NCI-H82 (cell line): ENCODE measurements at regions not wholly inside any gene's neighbourhood (a gene's known extent, or its start where the extent isn't known, plus 50 kb on each side); places are given as distances from the start of the nearest gene placed in this dataset.
A peak's percentile ranks its signal among the peaks of the same experiment; 100 is the strongest.
"Not testable (repeated sequence)": the region's sequence is repeated elsewhere in the genome, so short reads cannot be mapped to it uniquely, and the experiment has no call there.

ENCODE experiments used
- DNase-seq: peaks from one replicate; lab custom pipeline; 2025; lab: John Stamatoyannopoulos, UW

- no peak for DNase-seq
These were observed 51.8 kb downstream of the TEX44 start for GRCh38 chr2:231644426-231644825.

DNA sequence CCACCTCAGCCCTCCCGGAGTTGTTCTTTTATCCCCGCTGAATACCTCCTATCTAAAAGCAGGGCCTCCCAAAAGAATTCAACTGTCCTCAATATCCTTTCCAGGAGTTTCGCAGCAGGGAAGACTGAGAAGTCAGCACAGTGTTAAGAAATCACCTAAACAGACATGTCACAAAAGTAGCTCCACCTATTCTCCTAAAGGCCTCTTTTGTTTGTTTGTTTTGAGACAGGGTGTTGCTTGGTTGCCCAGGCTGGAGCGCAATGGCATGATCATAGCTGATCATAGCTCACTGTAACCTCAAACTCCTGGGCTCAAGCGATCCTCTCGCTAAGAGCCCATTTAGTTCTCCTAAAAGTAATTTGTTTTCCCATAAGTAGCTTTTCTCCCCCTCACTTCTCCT lies 53.8 kb downstream of the TEX44 start:
- DNase-seq = no peak

DNA sequence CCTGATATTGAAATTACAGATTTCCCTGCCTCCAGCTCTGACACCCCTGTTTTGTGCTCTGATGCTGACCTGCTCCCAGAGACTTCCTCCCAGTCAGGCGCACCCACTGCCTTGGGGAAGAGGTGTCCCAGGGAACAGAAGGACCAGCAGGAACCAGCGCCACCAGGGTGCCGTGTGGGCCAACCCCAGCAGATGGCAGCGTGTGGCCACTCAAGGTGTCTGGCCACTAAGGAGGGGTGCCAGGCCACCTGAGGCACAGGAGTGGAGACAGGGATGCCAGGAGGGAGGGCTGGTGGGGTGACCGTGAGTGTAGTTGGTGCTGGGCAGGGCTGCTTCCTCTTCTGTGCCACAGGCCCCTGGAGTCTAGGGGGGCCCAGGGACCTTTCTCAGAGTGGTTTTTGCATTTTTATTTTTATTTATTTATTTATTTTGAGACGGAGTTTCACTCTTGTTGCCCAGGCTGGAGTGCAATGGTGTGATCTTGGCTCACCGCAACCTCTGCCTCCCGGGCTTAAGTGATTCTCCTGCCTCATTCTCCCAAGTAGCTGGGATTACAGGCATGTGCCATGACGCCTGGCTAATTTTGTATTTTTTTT lies 56.0 kb downstream of the TEX44 start:
- DNase-seq = peak; percentile 71

DNA sequence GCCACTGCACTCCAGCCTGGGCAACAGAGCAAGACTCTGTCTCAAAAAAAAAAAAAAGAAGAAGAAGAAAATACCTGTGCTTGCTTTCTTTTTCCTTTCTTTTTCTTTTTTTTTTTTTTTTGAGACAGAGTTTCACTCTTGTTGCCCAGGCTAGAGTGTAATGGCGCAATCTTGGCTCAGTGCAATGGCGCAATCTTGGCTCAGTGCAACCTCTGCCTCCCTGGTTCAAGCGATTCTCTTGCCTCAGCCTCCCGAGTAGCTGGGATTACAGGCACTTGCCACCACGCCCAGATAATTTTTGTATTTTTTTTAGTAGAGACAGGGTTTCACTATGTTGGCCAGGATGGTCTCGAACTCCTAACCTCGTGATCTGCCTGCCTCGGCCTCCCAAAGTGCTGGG lies 56.8 kb upstream of the PTMA start:
- DNase-seq = not testable (repeated sequence)

DNA sequence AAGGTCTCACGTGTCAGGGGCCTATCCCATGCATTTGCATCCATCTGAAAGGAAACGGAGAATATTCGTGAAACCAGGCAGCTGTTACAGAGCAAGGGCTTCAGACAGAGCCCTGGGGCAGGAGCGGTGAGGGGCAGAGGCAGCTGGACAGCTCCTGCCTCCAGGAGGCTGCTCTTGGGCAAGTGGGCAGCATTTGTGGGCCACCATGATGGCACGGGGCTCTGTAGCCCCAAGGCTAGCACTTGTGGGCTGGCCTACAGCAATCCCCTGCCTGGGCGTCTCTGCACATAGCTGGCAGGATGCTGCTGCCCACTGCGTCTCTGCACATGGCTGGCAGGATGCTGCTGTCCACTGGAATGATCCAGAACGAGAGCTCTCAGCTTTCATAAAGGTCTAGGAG lies 52.8 kb upstream of the PTMA start:
- DNase-seq = no peak

- no peak for DNase-seq
These were observed 52.4 kb upstream of the PTMA start for GRCh38 chr2:231655894-231656293.
